ENCODE measurements at regions not wholly inside any gene's neighbourhood (a gene's known extent, or its start where the extent isn't known, plus 50 kb on each side); places are given as distances from the start of the nearest gene placed in this dataset.

- DNase-seq (ENCODE audit: low spot score): no peak
- in situ Hi-C loops (cut with MboI; ENCODE audit: low sequenced_read_pairs, unreplicated experiment): no loop called here
- TF ChIP-seq CTCF (IDR thresholded peaks at IDR 0.05; ENCODE audit: borderline replicate concordance, control extremely low read depth, extremely low read depth, insufficient read depth, missing control alignments): no peak
Observed at GRCh38 chr3:21100656-21101359, 650.2 kb downstream of the ZNF385D start.

GRCh38 chr3:21094686-21095085 is 656.3 kb downstream of the ZNF385D start:
- DNase-seq (ENCODE audit: low spot score): no peak
- in situ Hi-C loops (cut with MboI; ENCODE audit: low sequenced_read_pairs, unreplicated experiment): no loop called here
- no peak for TF ChIP-seq CTCF (IDR thresholded peaks at IDR 0.05; ENCODE audit: borderline replicate concordance, control extremely low read depth, extremely low read depth, insufficient read depth, missing control alignments)

- in situ Hi-C loops (cut with MboI; ENCODE audit: low sequenced_read_pairs, unreplicated experiment): no loop called here
- no peak for TF ChIP-seq CTCF (IDR thresholded peaks at IDR 0.05; ENCODE audit: borderline replicate concordance, control extremely low read depth, extremely low read depth, insufficient read depth, missing control alignments)
- DNase-seq (ENCODE audit: low spot score): no peak
Observed at GRCh38 chr3:21073561-21073960, 677.4 kb downstream of the ZNF385D start.

- no peak for DNase-seq (ENCODE audit: low spot score)
- no peak for TF ChIP-seq CTCF (IDR thresholded peaks at IDR 0.05; ENCODE audit: borderline replicate concordance, control extremely low read depth, extremely low read depth, insufficient read depth, missing control alignments)
- in situ Hi-C loops (cut with MboI; ENCODE audit: low sequenced_read_pairs, unreplicated experiment): no loop called here
Observed at GRCh38 chr3:21067031-21067813, 683.8 kb downstream of the ZNF385D start.

- in situ Hi-C loops (cut with MboI; ENCODE audit: low sequenced_read_pairs, unreplicated experiment): no loop called here
- TF ChIP-seq CTCF (IDR thresholded peaks at IDR 0.05; ENCODE audit: borderline replicate concordance, control extremely low read depth, extremely low read depth, insufficient read depth, missing control alignments): no peak
- no peak for DNase-seq (ENCODE audit: low spot score)
Observed at GRCh38 chr3:21062831-21063294, 688.1 kb downstream of the ZNF385D start.

GRCh38 chr3:21059404-21059803 is 691.6 kb downstream of the ZNF385D start:
- no peak for DNase-seq (ENCODE audit: low spot score)
- in situ Hi-C loops (cut with MboI; ENCODE audit: low sequenced_read_pairs, unreplicated experiment): no loop called here
- no peak for TF ChIP-seq CTCF (IDR thresholded peaks at IDR 0.05; ENCODE audit: borderline replicate concordance, control extremely low read depth, extremely low read depth, insufficient read depth, missing control alignments)

Measured in GM13976 (cell line).